Body of pancreas (tissue), 4 donors: ENCODE measurements at regions not wholly inside any gene's neighbourhood (a gene's known extent, or its start where the extent isn't known, plus 50 kb on each side); places are given as distances from the start of the nearest gene placed in this dataset.
"Not testable (repeated sequence)": the region's sequence is repeated elsewhere in the genome, so short reads cannot be mapped to it uniquely, and the experiment has no call there.

ENCODE experiments used
- ATAC-seq: fragments of 150-250 bp; one replicate; pipeline ENCODE4 v1.9.1; 2016
- DNase-seq, 4 donors: peaks; one replicate each; pipeline ENCODE4 v3.0.0-alpha.2; 2019
- H3K27ac ChIP-seq, 4 donors: fragments of 200-600 bp; sonication (generic); 1 replicate in 3 of 4; 2 replicates in 1 of 4; pipeline versions ENCODE4 v1.5.1 to v1.6.1; 2016 to 2019; ENCODE audit warnings: mild to moderate bottlenecking in 1 of 4, mixed read lengths in 1 of 4, moderate library complexity in 1 of 4
- H3K27me3 ChIP-seq, 2 donors: fragments of 200-600 bp; sonication (generic); one replicate each; pipeline ENCODE4 v1.6.0; 2016; ENCODE audit warnings: mild to moderate bottlenecking in 1 of 2
- H3K36me3 ChIP-seq, 2 donors: fragments of 200-600 bp; sonication (generic); replicated peaks in 1 of 2; 2 replicates each; pipeline ENCODE4 v1.5.1; 2016; ENCODE audit warnings: low read depth in 2 of 2; ENCODE audit not compliant: insufficient read depth in 1 of 2
- H3K4me1 ChIP-seq: fragments of 200-600 bp; sonication (generic); one replicate; pipeline ENCODE4 v1.6.0; 2016
- H3K4me3 ChIP-seq, 2 donors: fragments of 200-600 bp; sonication (generic); 1 replicate in 1 of 2; 2 replicates in 1 of 2; pipeline ENCODE4 v1.5.1; 2016 to 2019
- H3K9me3 ChIP-seq, 3 donors: fragments of 200-600 bp; sonication (generic); 1 replicate in 2 of 3; 2 replicates in 1 of 3; pipeline ENCODE4 v1.5.1; 2016
- CTCF ChIP-seq, 7 experiments: fragments of 450-650 bp in 4 of 7; fragments of 200-600 bp in 3 of 7; sonication (generic) in 3 of 7; IDR thresholded peaks; one replicate each; pipeline ENCODE4 v1.5.1; 2016 to 2019; ENCODE audit warnings: antibody characterized with exemption in 7 of 7
- POLR2A ChIP-seq, 3 donors: fragments of 450-650 bp; IDR thresholded peaks; one replicate each; pipeline ENCODE4 v1.6.1; 2016; ENCODE audit warnings: antibody characterized with exemption in 3 of 3, mild to moderate bottlenecking in 2 of 3
- whole genome bisulfite sequencing, 2 donors: methylation state at CpG; one replicate each; pipeline ENCODE4 v1.1.5; 2017; 5-methylcytosine and 5-hydroxymethylcytosine counted together
- intact Hi-C: fragments of 100-400 bp; cut with DNase I; formaldehyde crosslinking; loops from one replicate; pipeline ENCODE4 v1.15.1; 2023

GRCh38 chrX:26922278-26922677 is 540.9 kb downstream of the PPP4R3C start:
- Histone ChIP-seq H3K4me1 (no peaks in the 10 kb centered on the region), H3K27me3 (no peaks in the 10 kb centered on the region), H3K36me3 (no peaks in the 10 kb centered on the region), H3K4me3 (no peak overlapping the region), H3K9me3 (no peaks in the 10 kb centered on the region), H3K27ac (no peak overlapping the region)
- ATAC-seq (no peak), DNase-seq (no peak)
- no peak for TF ChIP-seq POLR2A (IDR thresholded peaks at IDR 0.05)
- intact Hi-C loops: no loop called here
- 70 to 78% methylated on average over 3 of the region's 3 CpGs for WGBS, 2 donors

- ATAC-seq (no peak), DNase-seq (peak in 3 of 4 donors; percentile 2 to 22 (median 12))
- intact Hi-C loops: no loop called here
- no peaks in the 10 kb centered on the region for H3K36me3 ChIP-seq
- WGBS, 2 donors: 18% methylated on average over 3 of the region's 4 CpGs; no CpG with 5 or more reads in 1 of the 2 donors
- TF ChIP-seq CTCF (IDR thresholded peaks at IDR 0.05) (peak; percentile 9 to 44 (median 30)), POLR2A (IDR thresholded peaks at IDR 0.05) (no peak)
- no peak overlapping the region for H3K4me3 ChIP-seq
- no peak overlapping the region for H3K27ac ChIP-seq
- no peaks in the 10 kb centered on the region for H3K27me3 ChIP-seq
- no peaks in the 10 kb centered on the region for H3K9me3 ChIP-seq
- H3K4me1 ChIP-seq: no peaks in the 10 kb centered on the region
Measured at GRCh38 chrX:26918631-26919030, 544.5 kb downstream of the PPP4R3C start.

GRCh38 chrX:26916991-26917390 is 546.1 kb downstream of the PPP4R3C start:
- no peaks in the 10 kb centered on the region for H3K9me3 ChIP-seq
- H3K27ac ChIP-seq: no peak overlapping the region
- DNase-seq: no peak
- H3K27me3 ChIP-seq: no peaks in the 10 kb centered on the region
- no peak for ATAC-seq
- no peaks in the 10 kb centered on the region for H3K36me3 ChIP-seq
- H3K4me3 ChIP-seq: no peak overlapping the region
- WGBS, 2 donors: 59 to 70% methylated on average over 5 of the region's 5 CpGs
- H3K4me1 ChIP-seq: no peaks in the 10 kb centered on the region
- no peak for TF ChIP-seq POLR2A (IDR thresholded peaks at IDR 0.05)
- no peak for TF ChIP-seq CTCF (IDR thresholded peaks at IDR 0.05)
- intact Hi-C loops: no loop called here

- Histone ChIP-seq H3K9me3 (no peaks in the 10 kb centered on the region), H3K27me3 (no peaks in the 10 kb centered on the region), H3K36me3 (no peaks in the 10 kb centered on the region), H3K4me1 (no peaks in the 10 kb centered on the region), H3K27ac (no peak overlapping the region), H3K4me3 (no peak overlapping the region)
- ATAC-seq (no peak), DNase-seq (no peak)
- 53 to 58% methylated on average over 2 of the region's 2 CpGs for WGBS, 2 donors
- TF ChIP-seq CTCF (IDR thresholded peaks at IDR 0.05) (no peak), POLR2A (IDR thresholded peaks at IDR 0.05) (no peak)
- intact Hi-C loops: no loop called here
Measured at GRCh38 chrX:26915064-26915463, 548.1 kb downstream of the PPP4R3C start.

- TF ChIP-seq CTCF (IDR thresholded peaks at IDR 0.05) (no peak), POLR2A (IDR thresholded peaks at IDR 0.05) (no peak)
- ATAC-seq: no peak
- no peak overlapping the region for H3K27ac ChIP-seq
- WGBS, 2 donors: 18 to 24% methylated on average over 2 of the region's 2 CpGs
- no peak overlapping the region for H3K4me3 ChIP-seq
- DNase-seq: no peak
- intact Hi-C loops: no loop called here
- H3K9me3 ChIP-seq: no peaks in the 10 kb centered on the region
- H3K27me3 ChIP-seq: no peaks in the 10 kb centered on the region
- no peaks in the 10 kb centered on the region for H3K4me1 ChIP-seq
- no peaks in the 10 kb centered on the region for H3K36me3 ChIP-seq
Measured at GRCh38 chrX:26914232-26914631, 548.9 kb downstream of the PPP4R3C start.

GRCh38 chrX:26911785-26912184 is 551.4 kb downstream of the PPP4R3C start:
- H3K4me1 ChIP-seq, DNase-seq, intact Hi-C loops, H3K4me3 ChIP-seq, H3K36me3 ChIP-seq, H3K9me3 ChIP-seq, H3K27ac ChIP-seq, ATAC-seq, H3K27me3 ChIP-seq: not testable (repeated sequence)
- WGBS, 2 donors: 87% methylated on average over 2 of the region's 3 CpGs; no CpG with 5 or more reads in 1 of the 2 donors
